Sigmoid colon (tissue), 6 donors: ENCODE measurements at regions not wholly inside any gene's neighbourhood (a gene's known extent, or its start where the extent isn't known, plus 50 kb on each side); places are given as distances from the start of the nearest gene placed in this dataset.

Experiments used
- DNase-seq: peaks from one replicate; pipeline ENCODE4 v3.0.0-alpha.2; 2019
- H3K27ac ChIP-seq, 4 donors: fragments of 200-600 bp; sonication (generic); one replicate each; pipeline ENCODE4 v1.5.1; 2016 to 2019; ENCODE audit warnings: mild to moderate bottlenecking in 1 of 4
- H3K27me3 ChIP-seq, 3 donors: fragments of 200-600 bp; sonication (generic); one replicate each; pipeline ENCODE4 v1.5.1; 2019; ENCODE audit warnings: mild to moderate bottlenecking in 1 of 3
- H3K36me3 ChIP-seq, 4 donors: fragments of 200-600 bp; sonication (generic); one replicate each; pipeline ENCODE4 v1.5.1; 2016 to 2019
- H3K4me1 ChIP-seq, 4 donors: fragments of 200-600 bp; sonication (generic); one replicate each; pipeline ENCODE4 v1.5.1; 2017 to 2019
- H3K4me3 ChIP-seq, 4 donors: fragments of 200-600 bp; sonication (generic); one replicate each; pipeline ENCODE4 v1.5.1; 2017 to 2019; ENCODE audit warnings: mild to moderate bottlenecking in 2 of 4, moderate library complexity in 1 of 4
- H3K9me3 ChIP-seq, 4 donors: fragments of 200-600 bp in 3 of 4; sonication (generic) in 3 of 4; one replicate each; pipeline versions ENCODE4 v1.5.1 to v1.6.1; 2013 to 2019
- EP300 ChIP-seq, 4 donors: sonication (generic); formaldehyde crosslinking; IDR thresholded peaks; one replicate each; pipeline ENCODE4 v1.6.1; 2017; ENCODE audit warnings: antibody characterized with exemption in 4 of 4
- POLR2A ChIP-seq, 2 donors: fragments of 450-650 bp; IDR thresholded peaks; one replicate each; pipeline ENCODE4 v1.6.1; 2016; ENCODE audit warnings: antibody characterized with exemption in 2 of 2, mild to moderate bottlenecking in 2 of 2, moderate library complexity in 2 of 2
- POLR2AphosphoS5 ChIP-seq, 4 donors: sonication (generic); formaldehyde crosslinking; IDR thresholded peaks; one replicate each; pipeline ENCODE4 v1.6.1; 2017; ENCODE audit warnings: antibody characterized with exemption in 4 of 4
- WGBS, 2 donors: extraction: QIAGEN DNeasy Blood & Tissue Kit; methylation state at CpG; one replicate each; pipeline ENCODE4 v1.1.7; 2013; 5-methylcytosine and 5-hydroxymethylcytosine counted together
- intact Hi-C: fragments of 100-400 bp; cut with DNase I; formaldehyde crosslinking; loops from one replicate; pipeline ENCODE4 v1.15.1; 2023
- TF ChIP-seq, protein P1 (sequence below), 4 experiments: fragments of 450-650 bp in 3 of 4; fragments of 200-600 bp in 1 of 4; IDR thresholded peaks; one replicate each; pipeline ENCODE4 v1.5.1; 2016 to 2019; ENCODE audit warnings: antibody characterized with exemption in 4 of 4, mild to moderate bottlenecking in 3 of 4, moderate library complexity in 2 of 4
- donor health status: healthy with polysubstance abuse.
- donor health status: healthy.

DNA sequence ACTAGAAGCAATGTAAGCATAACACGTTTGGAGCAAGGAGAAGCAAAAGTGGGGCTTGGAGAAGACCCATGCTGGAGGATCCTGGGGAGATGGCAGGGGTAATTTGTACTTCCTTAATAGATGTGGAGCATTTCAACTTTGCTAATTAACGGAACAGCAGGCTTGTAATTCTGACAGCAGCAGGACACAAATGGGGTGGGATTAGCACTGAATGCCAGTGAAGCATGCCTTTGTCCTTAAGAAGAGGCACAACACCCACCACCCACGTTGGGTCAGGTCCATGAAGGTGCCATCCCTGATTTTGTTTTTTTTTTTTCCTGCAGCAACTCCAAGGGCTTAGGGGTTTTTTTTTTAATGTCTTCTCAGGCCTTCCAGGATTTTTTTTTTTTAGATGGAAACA lies 231.9 kb upstream of the ROPN1 start:
- WGBS, 2 donors: 71 to 88% methylated on average over 3 of the region's 3 CpGs
- Histone ChIP-seq H3K36me3 (no peaks in the 10 kb centered on the region), H3K4me3 (no peak overlapping the region), H3K27ac (no peak overlapping the region), H3K27me3 (no peaks in the 10 kb centered on the region), H3K4me1 (no peaks in the 10 kb centered on the region), H3K9me3 (no peaks in the 10 kb centered on the region)
- TF ChIP-seq POLR2A (IDR thresholded peaks at IDR 0.05): no peak
- no peak for TF ChIP-seq POLR2AphosphoS5 (IDR thresholded peaks at IDR 0.05)
- TF ChIP-seq, protein P1, sequence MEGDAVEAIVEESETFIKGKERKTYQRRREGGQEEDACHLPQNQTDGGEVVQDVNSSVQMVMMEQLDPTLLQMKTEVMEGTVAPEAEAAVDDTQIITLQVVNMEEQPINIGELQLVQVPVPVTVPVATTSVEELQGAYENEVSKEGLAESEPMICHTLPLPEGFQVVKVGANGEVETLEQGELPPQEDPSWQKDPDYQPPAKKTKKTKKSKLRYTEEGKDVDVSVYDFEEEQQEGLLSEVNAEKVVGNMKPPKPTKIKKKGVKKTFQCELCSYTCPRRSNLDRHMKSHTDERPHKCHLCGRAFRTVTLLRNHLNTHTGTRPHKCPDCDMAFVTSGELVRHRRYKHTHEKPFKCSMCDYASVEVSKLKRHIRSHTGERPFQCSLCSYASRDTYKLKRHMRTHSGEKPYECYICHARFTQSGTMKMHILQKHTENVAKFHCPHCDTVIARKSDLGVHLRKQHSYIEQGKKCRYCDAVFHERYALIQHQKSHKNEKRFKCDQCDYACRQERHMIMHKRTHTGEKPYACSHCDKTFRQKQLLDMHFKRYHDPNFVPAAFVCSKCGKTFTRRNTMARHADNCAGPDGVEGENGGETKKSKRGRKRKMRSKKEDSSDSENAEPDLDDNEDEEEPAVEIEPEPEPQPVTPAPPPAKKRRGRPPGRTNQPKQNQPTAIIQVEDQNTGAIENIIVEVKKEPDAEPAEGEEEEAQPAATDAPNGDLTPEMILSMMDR (IDR thresholded peaks at IDR 0.05): no peak
- TF ChIP-seq EP300 (IDR thresholded peaks at IDR 0.05): no peak
- DNase-seq: no peak
- intact Hi-C loops: no loop called here

DNA sequence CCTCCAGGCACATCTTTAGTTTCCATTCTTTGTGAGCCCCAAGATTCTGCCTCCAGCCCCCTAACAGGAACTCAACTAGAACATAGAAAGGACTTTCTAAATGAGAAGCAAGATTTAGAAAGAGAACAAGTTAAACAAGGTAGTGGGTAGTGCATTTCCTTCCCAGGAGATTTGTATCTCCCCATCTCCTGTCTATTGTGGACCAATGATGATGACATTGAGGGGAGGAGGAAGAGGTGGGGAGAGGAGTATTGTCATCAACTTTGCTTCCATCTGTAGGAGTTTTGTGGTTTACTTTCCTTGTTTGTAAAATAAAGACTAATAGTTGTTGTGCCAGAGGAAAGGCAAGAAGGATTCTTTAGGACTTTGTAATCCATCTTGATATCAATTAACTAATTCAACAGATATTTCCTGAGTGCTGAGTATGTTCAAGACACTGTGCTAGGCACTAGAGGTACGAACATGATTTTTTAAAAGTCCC lies 235.3 kb upstream of the ROPN1 start:
- H3K9me3 ChIP-seq: no peaks in the 10 kb centered on the region
- no peak overlapping the region for H3K27ac ChIP-seq
- no peaks in the 10 kb centered on the region for H3K4me1 ChIP-seq
- H3K36me3 ChIP-seq: no peaks in the 10 kb centered on the region
- DNase-seq: no peak
- WGBS, 2 donors: 93 to 95% methylated on average over 1 of the region's 1 CpG
- no peak for TF ChIP-seq POLR2AphosphoS5 (IDR thresholded peaks at IDR 0.05)
- TF ChIP-seq POLR2A (IDR thresholded peaks at IDR 0.05): no peak
- TF ChIP-seq, protein P1 (IDR thresholded peaks at IDR 0.05): no peak
- TF ChIP-seq EP300 (IDR thresholded peaks at IDR 0.05): no peak
- no peak overlapping the region for H3K4me3 ChIP-seq
- no peaks in the 10 kb centered on the region for H3K27me3 ChIP-seq
- intact Hi-C loops: no loop called here

DNA sequence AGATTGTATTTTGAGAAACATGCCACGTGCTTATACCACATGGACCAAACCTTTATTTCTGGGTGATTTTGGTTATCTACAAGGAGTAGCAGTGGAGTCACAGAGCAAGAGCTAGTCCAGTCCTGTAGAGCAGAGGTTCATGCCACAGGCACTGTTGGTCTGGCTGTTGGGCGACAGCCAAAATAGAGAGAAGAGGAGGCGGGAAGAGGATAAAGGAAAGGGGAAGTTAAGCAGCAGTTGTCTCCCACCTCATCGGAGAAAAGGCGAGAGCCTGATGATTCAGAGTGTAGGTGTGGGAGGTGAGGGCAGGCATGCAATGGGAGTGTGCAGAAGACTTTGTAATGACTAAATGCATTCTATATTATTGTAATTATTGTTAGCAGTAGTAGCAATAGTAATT lies 237.5 kb upstream of the ROPN1 start:
- WGBS, 2 donors: 76 to 88% methylated on average over 5 of the region's 5 CpGs
- intact Hi-C loops: no loop called here
- no peak for DNase-seq
- no peak overlapping the region for H3K27ac ChIP-seq
- no peaks in the 10 kb centered on the region for H3K36me3 ChIP-seq
- no peaks in the 10 kb centered on the region for H3K4me1 ChIP-seq
- TF ChIP-seq, protein P1 (IDR thresholded peaks at IDR 0.05): no peak
- TF ChIP-seq POLR2AphosphoS5 (IDR thresholded peaks at IDR 0.05) (no peak), POLR2A (IDR thresholded peaks at IDR 0.05) (no peak), EP300 (IDR thresholded peaks at IDR 0.05) (no peak)
- no peaks in the 10 kb centered on the region for H3K27me3 ChIP-seq
- H3K4me3 ChIP-seq: no peak overlapping the region
- H3K9me3 ChIP-seq: no peaks in the 10 kb centered on the region

DNA sequence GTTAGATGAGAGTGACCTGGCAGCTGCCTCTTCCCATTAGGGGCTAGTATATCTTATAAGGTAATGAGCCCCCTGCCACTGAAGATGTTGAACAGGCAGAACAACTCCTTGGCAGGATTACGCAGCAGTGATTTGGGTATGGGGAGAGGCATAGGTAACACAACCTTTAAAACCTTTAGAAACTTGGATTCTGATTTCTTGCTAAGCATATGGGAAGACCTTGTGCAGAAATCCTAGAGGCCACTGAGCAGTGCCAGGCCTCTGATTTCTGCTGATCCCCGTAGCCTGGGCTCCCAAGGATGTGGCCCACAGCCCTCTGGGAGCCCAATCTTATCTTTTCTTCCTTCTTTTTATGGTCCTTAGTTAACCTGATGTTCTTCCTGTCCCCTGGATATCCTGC lies 237.9 kb upstream of the ROPN1 start:
- intact Hi-C loops: no loop called here
- 89 to 97% methylated on average over 2 of the region's 2 CpGs for WGBS, 2 donors
- Histone ChIP-seq H3K4me1 (no peaks in the 10 kb centered on the region), H3K9me3 (no peaks in the 10 kb centered on the region), H3K4me3 (no peak overlapping the region), H3K27me3 (no peaks in the 10 kb centered on the region), H3K36me3 (no peaks in the 10 kb centered on the region), H3K27ac (no peak overlapping the region)
- TF ChIP-seq EP300 (IDR thresholded peaks at IDR 0.05): no peak
- TF ChIP-seq, protein P1 (IDR thresholded peaks at IDR 0.05): no peak
- no peak for TF ChIP-seq POLR2A (IDR thresholded peaks at IDR 0.05)
- TF ChIP-seq POLR2AphosphoS5 (IDR thresholded peaks at IDR 0.05): no peak
- no peak for DNase-seq

DNA sequence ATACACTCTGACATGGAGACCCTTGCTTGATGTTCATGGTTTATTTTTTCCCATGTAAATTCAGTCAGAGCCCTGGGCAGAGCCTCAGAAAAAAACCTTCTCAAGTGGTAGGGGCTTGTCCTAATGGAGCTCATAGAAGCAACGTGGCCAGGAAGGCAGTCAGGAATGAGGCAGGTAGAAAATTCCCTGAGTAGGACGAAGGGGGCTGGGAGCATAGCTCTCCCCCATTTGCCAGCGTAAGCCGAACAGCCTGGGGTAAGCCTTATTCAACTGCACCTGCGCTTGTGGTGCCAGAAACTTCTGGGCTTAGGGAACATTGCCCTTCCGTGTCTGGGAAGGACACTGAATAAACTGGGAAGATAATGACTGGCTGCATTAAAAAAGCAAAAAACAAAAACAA lies 238.5 kb upstream of the ROPN1 start:
- TF ChIP-seq, protein P1 (IDR thresholded peaks at IDR 0.05): no peak
- no peak for TF ChIP-seq POLR2A (IDR thresholded peaks at IDR 0.05)
- TF ChIP-seq POLR2AphosphoS5 (IDR thresholded peaks at IDR 0.05): no peak
- TF ChIP-seq EP300 (IDR thresholded peaks at IDR 0.05): no peak
- H3K4me3 ChIP-seq: no peak overlapping the region
- no peaks in the 10 kb centered on the region for H3K9me3 ChIP-seq
- intact Hi-C loops: no loop called here
- no peak overlapping the region for H3K27ac ChIP-seq
- H3K27me3 ChIP-seq: no peaks in the 10 kb centered on the region
- no peak for DNase-seq
- 89 to 90% methylated on average over 6 of the region's 6 CpGs for WGBS, 2 donors
- no peaks in the 10 kb centered on the region for H3K36me3 ChIP-seq
- no peaks in the 10 kb centered on the region for H3K4me1 ChIP-seq
